H1 (cell line): ENCODE measurements at regions not wholly inside any gene's neighbourhood (a gene's known extent, or its start where the extent isn't known, plus 50 kb on each side); places are given as distances from the start of the nearest gene placed in this dataset.

Source experiments
- CTCF ChIA-PET: fragments of 300-600 bp; sonication (Branson Sonifier 250); formaldehyde crosslinking; loops from one replicate; lab custom pipeline; 2021; ENCODE audit not compliant: partially characterized antibody; lab: Charles Lee
- POLR2A ChIA-PET: fragments of 300-600 bp; sonication (Branson Sonifier 250); formaldehyde crosslinking; loops from one replicate; lab custom pipeline; 2021; ENCODE audit warnings: inconsistent platforms; ENCODE audit not compliant: partially characterized antibody; lab: Charles Lee
- DNase-seq, 2 experiments: peaks; one replicate each; pipeline versions ENCODE4 v3.0.0 to v3.0.0-alpha.2; 2010 to 2022; ENCODE audit warnings: low spot score in 2 of 2, low read depth in 1 of 2, mixed read lengths in 1 of 2
- FAIRE-seq: peaks from 2 replicates; lab custom pipeline; 2011; peaks lifted over from hg19 to GRCh38; lab: Jason Lieb, UNC
- H2AFZ ChIP-seq: 2 replicates; pipeline ENCODE4 v1.8.1; 2012; ENCODE audit warnings: low read length, inconsistent platforms
- H2AK5ac ChIP-seq: 2 replicates; pipeline ENCODE4 v1.6.1; 2013; ENCODE audit warnings: low read depth, low read length
- H2BK120ac ChIP-seq: replicated peaks from 2 replicates; pipeline ENCODE3; 2013; ENCODE audit warnings: low read depth, low read length, inconsistent platforms
- H2BK12ac ChIP-seq: 2 replicates; pipeline ENCODE4 v1.6.1; 2013; ENCODE audit warnings: low read depth, low read length
- H2BK15ac ChIP-seq: 2 replicates; pipeline ENCODE4 v1.6.1; 2013; ENCODE audit warnings: low read length
- H2BK20ac ChIP-seq: 2 replicates; pipeline ENCODE4 v1.6.1; 2013; ENCODE audit warnings: low read length
- H2BK5ac ChIP-seq: 2 replicates; pipeline ENCODE4 v1.6.1; 2013; ENCODE audit warnings: low read depth, low read length
- H3K14ac ChIP-seq: 2 replicates; pipeline ENCODE4 v1.6.1; 2013; ENCODE audit warnings: inconsistent platforms; ENCODE audit not compliant: insufficient read length
- H3K18ac ChIP-seq: 2 replicates; pipeline ENCODE4 v1.6.1; 2013; ENCODE audit warnings: low read length; ENCODE audit errors: extremely low read depth
- H3K23ac ChIP-seq: 2 replicates; pipeline ENCODE4 v1.6.1; 2013; ENCODE audit warnings: inconsistent platforms; ENCODE audit not compliant: insufficient read length
- H3K23me2 ChIP-seq: 2 replicates; pipeline ENCODE4 v1.6.1; 2013; ENCODE audit warnings: low read depth, low read length
- H3K27ac ChIP-seq: 2 replicates; pipeline ENCODE4 v1.6.1; 2011; ENCODE audit warnings: low read depth, low read length, inconsistent platforms
- H3K27me3 ChIP-seq, 4 experiments: replicated peaks in 1 of 4; 1 replicate in 1 of 4; 2 replicates in 3 of 4; pipeline versions ENCODE4 v1.6.1 to v1.8.1; 2011 to 2013; ENCODE audit warnings: low read length in 3 of 4, mild to moderate bottlenecking in 3 of 4, inconsistent platforms in 2 of 4, mixed read lengths in 2 of 4, moderate library complexity in 1 of 4; ENCODE audit not compliant: control insufficient read depth in 3 of 4, insufficient read depth in 3 of 4; ENCODE audit errors: extremely low read depth in 1 of 4
- H3K36me3 ChIP-seq, 4 experiments: 2 replicates each; pipeline versions ENCODE4 v1.6.1 to v1.8.1; 2011 to 2013; ENCODE audit warnings: mild to moderate bottlenecking in 4 of 4, low read length in 3 of 4, moderate library complexity in 2 of 4, control low read depth in 1 of 4, inconsistent platforms in 1 of 4; ENCODE audit not compliant: insufficient read depth in 4 of 4, control insufficient read depth in 2 of 4
- H3K4ac ChIP-seq: replicated peaks from 2 replicates; pipeline ENCODE3; 2013; ENCODE audit warnings: low read length, low read depth, mixed read lengths, inconsistent platforms; ENCODE audit not compliant: insufficient read length
- H3K4me1 ChIP-seq, 4 experiments: replicated peaks in 1 of 4; 1 replicate in 1 of 4; 2 replicates in 3 of 4; pipeline versions ENCODE4 v1.6.1 to v1.8.1; 2011 to 2013; ENCODE audit warnings: low read length in 3 of 4, inconsistent platforms in 2 of 4, mixed read lengths in 1 of 4; ENCODE audit not compliant: insufficient read depth in 4 of 4, control insufficient read depth in 3 of 4
- H3K4me2 ChIP-seq, 2 experiments: 2 replicates each; pipeline versions ENCODE4 v1.6.1 to v1.8.1; 2011 to 2013; ENCODE audit warnings: low read depth in 2 of 2, low read length in 2 of 2, control low read depth in 1 of 2, inconsistent platforms in 1 of 2, mild to moderate bottlenecking in 1 of 2; ENCODE audit not compliant: insufficient read depth in 1 of 2
- H3K4me3 ChIP-seq, 4 experiments: fragments of 200-600, 300-600 bp in 1 of 4; sonication (generic), shearing (Covaris generic), sonication (Bioruptor Twin) in 1 of 4; 2 replicates each; pipeline versions ENCODE4 v1.5.1 to v1.8.1; 2011 to 2016; ENCODE audit warnings: low read length in 4 of 4, low read depth in 3 of 4, control low read depth in 2 of 4, inconsistent platforms in 2 of 4, mild to moderate bottlenecking in 2 of 4, mixed read lengths in 1 of 4, moderate library complexity in 1 of 4; ENCODE audit not compliant: insufficient read depth in 2 of 4; ENCODE audit errors: extremely low read depth in 1 of 4
- H3K56ac ChIP-seq: replicated peaks from 2 replicates; pipeline ENCODE3; 2013; ENCODE audit warnings: low read depth, mild to moderate bottlenecking, mixed read lengths, low read length, inconsistent platforms; ENCODE audit not compliant: insufficient read length
- H3K79me1 ChIP-seq: 2 replicates; pipeline ENCODE4 v1.6.1; 2013; ENCODE audit warnings: low read depth, low read length, control low read depth
- H3K79me2 ChIP-seq, 2 experiments: 2 replicates each; pipeline versions ENCODE4 v1.6.1 to v1.8.1; 2012 to 2013; ENCODE audit warnings: low read length in 2 of 2, mild to moderate bottlenecking in 2 of 2, inconsistent platforms in 1 of 2; ENCODE audit not compliant: insufficient read depth in 2 of 2, control insufficient read depth in 1 of 2
- H3K9ac ChIP-seq, 4 experiments: replicated peaks in 1 of 4; 1 replicate in 1 of 4; 2 replicates in 3 of 4; pipeline versions ENCODE4 v1.6.1 to v1.8.1; 2011 to 2013; ENCODE audit warnings: low read depth in 3 of 4, low read length in 3 of 4, control low read depth in 2 of 4, mild to moderate bottlenecking in 2 of 4, moderate library complexity in 2 of 4, inconsistent platforms in 1 of 4; ENCODE audit errors: extremely low read depth in 1 of 4
- H3K9me3 ChIP-seq, 2 experiments: 2 replicates each; pipeline versions ENCODE4 v1.6.1 to v1.8.1; 2012 to 2013; ENCODE audit warnings: mild to moderate bottlenecking in 2 of 2, moderate library complexity in 2 of 2, control low read depth in 1 of 2, inconsistent platforms in 1 of 2, low read depth in 1 of 2, low read length in 1 of 2, mixed read lengths in 1 of 2; ENCODE audit not compliant: insufficient read depth in 2 of 2
- H4K20me1 ChIP-seq, 2 experiments: replicated peaks in 1 of 2; 2 replicates each; pipeline versions ENCODE3 to v1.8.1; 2011 to 2013; ENCODE audit warnings: inconsistent platforms in 2 of 2, low read length in 2 of 2, mild to moderate bottlenecking in 1 of 2; ENCODE audit not compliant: insufficient read depth in 2 of 2, control insufficient read depth in 1 of 2
- H4K5ac ChIP-seq: 2 replicates; pipeline ENCODE4 v1.6.1; 2013; ENCODE audit warnings: low read length, low read depth, mixed read lengths, inconsistent platforms; ENCODE audit not compliant: insufficient read length
- H4K8ac ChIP-seq: 2 replicates; pipeline ENCODE4 v1.8.0; 2013; ENCODE audit warnings: mild to moderate bottlenecking, moderate library complexity, low read length, inconsistent platforms; ENCODE audit not compliant: insufficient read depth; ENCODE audit errors: extremely low read depth
- H4K91ac ChIP-seq: replicated peaks from 2 replicates; pipeline ENCODE3; 2013; ENCODE audit warnings: low read length, mixed read lengths, inconsistent platforms; ENCODE audit not compliant: insufficient read length
- EGR1 ChIP-seq: IDR thresholded peaks from 2 replicates; pipeline ENCODE4 v1.6.1; 2011; ENCODE audit warnings: low read depth, low read length, borderline replicate concordance
- MAFK ChIP-seq: IDR thresholded peaks from 2 replicates; pipeline ENCODE4 v1.6.1; 2012; ENCODE audit warnings: low read depth, mild to moderate bottlenecking, improper control_type of control experiment, low read length
- WGBS, 2 experiments: shearing (Covaris generic) in 1 of 2; methylation state at CpG; one replicate each; pipeline versions ENCODE4 v1.1.6 to v1.1.7; 2013 to 2015; ENCODE audit warnings: low lambda C conversion rate in 2 of 2, mixed read lengths in 2 of 2, inconsistent platforms in 1 of 2, low coverage in 1 of 2, missing lambda C conversion rate in 1 of 2; ENCODE audit not compliant: insufficient replicate concordance in 2 of 2, insufficient coverage in 1 of 2, insufficient read length in 1 of 2; ENCODE audit errors: extremely low coverage in 1 of 2, missing lambda C conversion rate in 1 of 2; 5-methylcytosine and 5-hydroxymethylcytosine counted together
- TF ChIP-seq, protein P1 (sequence below): IDR thresholded peaks from 2 replicates; pipeline ENCODE4 v1.6.1; 2012; ENCODE audit warnings: inconsistent platforms

DNA sequence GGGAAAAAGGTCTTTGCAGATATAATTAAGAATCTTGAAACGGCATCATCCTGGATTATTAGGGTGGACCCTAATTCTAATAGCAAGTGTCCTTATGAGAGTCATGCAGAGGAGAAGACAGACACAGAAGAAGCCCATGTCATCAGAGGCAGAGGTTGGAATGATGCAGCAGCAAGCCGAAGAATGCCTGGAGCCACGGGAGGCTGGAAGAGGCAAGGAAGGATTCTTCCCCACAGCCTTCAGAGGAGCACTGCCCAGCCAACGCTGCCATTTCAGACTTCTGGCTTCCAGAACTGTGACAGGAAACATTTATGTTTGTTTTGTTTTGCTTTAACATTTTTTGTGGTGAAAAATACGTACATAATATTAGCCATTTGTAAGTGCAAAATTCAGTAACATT is 72.3 kb downstream of the MCFD2 start:
- Histone ChIP-seq H2BK12ac (no peak overlapping the region), H3K18ac (no peak overlapping the region), H3K23me2 (no peaks in the 10 kb centered on the region), H2BK15ac (no peak overlapping the region), H2AK5ac (no peak overlapping the region), H4K5ac (no peak overlapping the region), H4K20me1 (no peaks in the 10 kb centered on the region), H3K27me3 (no peaks in the 10 kb centered on the region), H3K79me2 (no peaks in the 10 kb centered on the region), H3K4me2 (no peak overlapping the region), H3K4me3 (no peak overlapping the region), H2BK20ac (no peak overlapping the region), H2BK5ac (no peak overlapping the region), H2AFZ (no peak overlapping the region), H4K8ac (no peak overlapping the region), H3K4ac (no peak overlapping the region), H3K56ac (no peak overlapping the region), H3K23ac (no peak overlapping the region), H3K14ac (no peak overlapping the region), H2BK120ac (no peak overlapping the region), H3K9ac (no peak overlapping the region), H3K79me1 (no peaks in the 10 kb centered on the region), H3K36me3 (no peaks in the 10 kb centered on the region), H3K9me3 (no peaks in the 10 kb centered on the region), H4K91ac (no peak overlapping the region), H3K27ac (no peak overlapping the region), H3K4me1 (peaks cover 0 to 2% (median 0%) of the 10 kb centered on the region in 4 experiments; a peak in 1 of 7 replicates)
- FAIRE-seq (no peak), DNase-seq (no peak)
- POLR2A ChIA-PET, result no interaction called here
- CTCF ChIA-PET, result interaction anchor here (0.6 kb wide), 1 partner anchor 784 kb away, joined by 3 read pairs; no protein-coding TSS in a partner anchor
- 87% methylated on average over 5 of the region's 5 CpGs; no CpG with 5 or more reads in 1 of the 2 experiments for WGBS, 2 experiments
- TF ChIP-seq MAFK (no peak), EGR1 (no peak)
- TF ChIP-seq, protein P1, sequence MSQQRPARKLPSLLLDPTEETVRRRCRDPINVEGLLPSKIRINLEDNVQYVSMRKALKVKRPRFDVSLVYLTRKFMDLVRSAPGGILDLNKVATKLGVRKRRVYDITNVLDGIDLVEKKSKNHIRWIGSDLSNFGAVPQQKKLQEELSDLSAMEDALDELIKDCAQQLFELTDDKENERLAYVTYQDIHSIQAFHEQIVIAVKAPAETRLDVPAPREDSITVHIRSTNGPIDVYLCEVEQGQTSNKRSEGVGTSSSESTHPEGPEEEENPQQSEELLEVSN, result no peak
